Effector memory CD8-positive, alpha-beta T cell (primary cell): ENCODE measurements at regions not wholly inside any gene's neighbourhood (a gene's known extent, or its start where the extent isn't known, plus 50 kb on each side); places are given as distances from the start of the nearest gene placed in this dataset.
"Not testable (repeated sequence)": the region's sequence is repeated elsewhere in the genome, so short reads cannot be mapped to it uniquely, and the experiment has no call there.

Experiments
- ATAC-seq: fragments of 150-1000 bp; cut with Tn5 transposase; replicated peaks from 2 replicates; pipeline ENCODE4 v1.10.0; 2021; ENCODE audit warnings: mild to moderate bottlenecking, moderate library complexity
- DNase-seq, 3 experiments: peaks; one replicate each; pipeline ENCODE4 v3.0.0; 2021
- H3K27ac Mint-ChIP-seq, 2 donors: one replicate each; pipeline ENCODE4 v1.8.0; 2022; ENCODE audit warnings: mild to moderate bottlenecking in 2 of 2, mixed read lengths in 2 of 2, moderate library complexity in 2 of 2
- H3K27me3 Mint-ChIP-seq, 2 donors: one replicate each; pipeline ENCODE4 v1.8.0; 2022; ENCODE audit warnings: mixed read lengths in 2 of 2
- H3K36me3 Mint-ChIP-seq: one replicate; pipeline ENCODE4 v1.8.0; 2022; ENCODE audit warnings: mild to moderate bottlenecking, moderate library complexity, mixed read lengths; ENCODE audit not compliant: insufficient read depth
- H3K4me1 Mint-ChIP-seq, 2 donors: one replicate each; pipeline ENCODE4 v1.8.0; 2022; ENCODE audit warnings: low read depth in 2 of 2, mixed read lengths in 2 of 2
- H3K4me3 Mint-ChIP-seq, 2 donors: one replicate each; pipeline ENCODE4 v1.8.0; 2022; ENCODE audit warnings: mild to moderate bottlenecking in 2 of 2, mixed read lengths in 2 of 2, moderate library complexity in 2 of 2
- H3K9me3 Mint-ChIP-seq, 2 donors: one replicate each; pipeline ENCODE4 v1.8.0; 2022; ENCODE audit warnings: mixed read lengths in 2 of 2

DNA sequence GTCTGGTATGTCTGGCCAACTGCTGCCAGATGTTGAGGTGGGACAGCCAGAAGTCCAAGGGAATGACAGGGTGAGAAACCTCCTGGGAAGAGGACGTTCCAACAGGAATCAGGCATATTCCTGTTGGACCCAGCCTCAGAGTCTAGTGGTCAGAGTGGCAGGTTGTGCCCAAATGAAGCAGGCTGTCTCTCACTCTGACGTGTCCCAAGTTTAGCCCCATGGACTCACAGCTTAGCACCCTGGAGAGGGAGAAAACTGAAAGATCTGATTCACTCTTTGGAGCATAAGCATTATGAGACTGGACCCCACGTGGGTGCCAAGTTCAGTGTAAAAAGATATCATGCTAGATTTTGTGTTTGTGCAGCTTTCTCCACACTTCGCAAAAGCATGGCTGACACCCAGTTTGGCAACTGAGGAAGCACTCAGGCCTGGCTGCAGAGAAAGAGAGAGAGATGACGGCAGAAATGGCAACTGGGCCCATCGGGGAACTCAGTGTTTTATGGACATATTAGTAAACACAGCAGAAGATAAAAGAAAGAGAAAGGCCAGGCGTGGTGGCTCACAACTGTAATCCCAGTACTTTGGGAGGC, 88.2 kb upstream of the LMCD1 start:
- no peak for ATAC-seq
- DNase-seq, result no peak
- H3K4me3 Mint-ChIP-seq, result no peak overlapping the region
- no peaks in the 10 kb centered on the region for H3K9me3 Mint-ChIP-seq
- H3K4me1 Mint-ChIP-seq, result peaks cover 5 to 11% of the 10 kb centered on the region in 2 donors
- peak overlapping the region in 1 of 2 donors; percentile 10 for H3K27ac Mint-ChIP-seq
- H3K27me3 Mint-ChIP-seq, result no peaks in the 10 kb centered on the region
- no peaks in the 10 kb centered on the region for H3K36me3 Mint-ChIP-seq

DNA sequence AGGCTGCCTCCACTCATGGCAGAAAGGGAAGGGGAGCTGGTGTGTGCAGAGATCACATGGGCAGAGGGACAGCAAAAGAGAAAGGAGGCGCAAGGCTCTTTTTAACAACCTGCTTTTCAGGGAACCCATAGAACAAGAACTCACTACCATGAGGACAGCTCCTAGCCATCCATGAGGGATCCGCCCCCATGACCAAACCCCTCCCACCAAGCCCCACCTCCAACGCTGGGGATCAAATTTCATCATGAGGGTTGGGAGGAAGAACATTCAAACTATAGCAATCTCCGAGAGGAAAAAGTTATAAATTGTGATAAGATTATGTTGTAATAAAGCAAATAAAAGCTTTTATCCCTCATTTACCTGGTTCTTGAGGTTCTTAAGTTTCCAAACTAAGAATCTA, 84.7 kb upstream of the LMCD1 start:
- peaks cover 4 to 11% of the 10 kb centered on the region in 2 donors for H3K4me1 Mint-ChIP-seq
- peak overlapping the region; percentile 13 to 32 for H3K27ac Mint-ChIP-seq
- H3K27me3 Mint-ChIP-seq, result peaks cover 0 to 6% of the 10 kb centered on the region in 2 donors
- no peaks in the 10 kb centered on the region for H3K9me3 Mint-ChIP-seq
- peaks cover 2% of the 10 kb centered on the region for H3K36me3 Mint-ChIP-seq
- H3K4me3 Mint-ChIP-seq, result no peak overlapping the region
- ATAC-seq, result no peak
- no peak for DNase-seq

GRCh38 chr3:8420612-8421011, 81.0 kb upstream of the LMCD1 start:
- H3K27ac Mint-ChIP-seq, result no peak overlapping the region

DNA sequence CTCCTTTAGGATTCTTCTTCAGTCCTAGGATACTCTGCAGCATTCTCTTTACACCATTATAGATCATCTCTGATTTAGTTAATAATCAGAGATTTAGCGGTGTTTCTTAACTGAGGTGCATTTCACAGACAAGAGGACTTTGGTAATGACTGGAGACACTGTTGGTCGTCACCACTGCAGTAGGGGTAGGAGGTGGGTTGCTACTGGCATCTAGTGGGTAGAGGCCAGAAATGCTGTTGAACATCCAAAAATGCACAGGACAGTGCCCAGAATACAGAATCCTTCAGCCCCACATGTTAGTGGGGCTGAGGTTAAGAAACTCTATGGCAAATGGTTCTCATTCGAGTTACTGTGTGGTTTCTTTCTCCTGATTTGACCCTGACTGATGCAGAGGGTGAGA, 80.4 kb upstream of the LMCD1 start:
- H3K27ac Mint-ChIP-seq, result peak overlapping the region in 1 of 2 donors; percentile 44
- H3K4me1 Mint-ChIP-seq, result peaks cover 3 to 11% of the 10 kb centered on the region in 2 donors
- no peak for ATAC-seq
- no peaks in the 10 kb centered on the region for H3K9me3 Mint-ChIP-seq
- no peak for DNase-seq
- H3K4me3 Mint-ChIP-seq, result no peak overlapping the region
- H3K27me3 Mint-ChIP-seq, result peaks cover 0 to 6% of the 10 kb centered on the region in 2 donors
- H3K36me3 Mint-ChIP-seq, result peaks cover 2% of the 10 kb centered on the region

More at GRCh38 chr3:8420612-8421011, 81.0 kb upstream of the LMCD1 start:
- H3K36me3 Mint-ChIP-seq, result peaks cover 2% of the 10 kb centered on the region
- peaks cover 3 to 11% of the 10 kb centered on the region in 2 donors for H3K4me1 Mint-ChIP-seq
- no peak for ATAC-seq
- H3K9me3 Mint-ChIP-seq, result no peaks in the 10 kb centered on the region
- peaks cover 0 to 6% of the 10 kb centered on the region in 2 donors for H3K27me3 Mint-ChIP-seq
- no peak overlapping the region for H3K4me3 Mint-ChIP-seq
- no peak for DNase-seq

DNA sequence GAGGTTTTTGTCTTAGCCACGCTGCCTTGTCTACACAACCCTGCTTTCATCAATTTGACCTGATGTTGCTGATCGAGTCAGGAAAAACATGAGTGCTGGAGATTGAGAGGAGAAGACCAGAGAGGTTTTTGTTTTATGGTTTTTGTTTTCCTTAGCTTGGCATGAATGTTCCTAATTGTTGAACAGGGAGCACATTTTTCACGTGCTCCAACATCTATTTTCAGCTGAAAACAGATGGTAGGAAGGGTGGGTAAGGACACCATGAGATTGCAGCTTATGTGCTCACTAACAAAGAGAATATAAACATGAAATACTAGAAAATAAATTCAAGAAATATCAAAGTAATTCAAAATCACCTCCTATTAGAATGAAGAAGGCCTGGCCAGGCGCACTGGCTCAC, 79.9 kb upstream of the LMCD1 start:
- peaks cover 1 to 7% of the 10 kb centered on the region in 2 donors for H3K4me1 Mint-ChIP-seq
- DNase-seq (no peak), ATAC-seq (no peak)
- H3K27me3 Mint-ChIP-seq, result peaks cover 0 to 6% of the 10 kb centered on the region in 2 donors
- no peaks in the 10 kb centered on the region for H3K9me3 Mint-ChIP-seq
- H3K4me3 Mint-ChIP-seq, result no peak overlapping the region
- H3K27ac Mint-ChIP-seq, result peak overlapping the region in 1 of 2 donors; percentile 44
- H3K36me3 Mint-ChIP-seq, result peaks cover 2% of the 10 kb centered on the region

GRCh38 chr3:8423307-8423706, 78.3 kb upstream of the LMCD1 start:
- ATAC-seq (no peak), DNase-seq (no peak)
- Mint-ChIP-seq H3K4me3 (no peak overlapping the region), H3K27me3 (peaks cover 3 to 10% of the 10 kb centered on the region in 2 donors), H3K36me3 (peaks cover 2% of the 10 kb centered on the region), H3K27ac (no peak overlapping the region), H3K9me3 (no peaks in the 10 kb centered on the region), H3K4me1 (no peaks in the 10 kb centered on the region)

- no peak overlapping the region for H3K27ac Mint-ChIP-seq
- ATAC-seq (no peak), DNase-seq (no peak)
- H3K4me1 Mint-ChIP-seq, result no peaks in the 10 kb centered on the region
- no peaks in the 10 kb centered on the region for H3K9me3 Mint-ChIP-seq
- H3K4me3 Mint-ChIP-seq, result no peak overlapping the region
- H3K27me3 Mint-ChIP-seq, result peaks cover 12 to 20% of the 10 kb centered on the region in 2 donors
- peaks cover 2% of the 10 kb centered on the region for H3K36me3 Mint-ChIP-seq
Observed at GRCh38 chr3:8424281-8424680, 77.3 kb upstream of the LMCD1 start.

DNA sequence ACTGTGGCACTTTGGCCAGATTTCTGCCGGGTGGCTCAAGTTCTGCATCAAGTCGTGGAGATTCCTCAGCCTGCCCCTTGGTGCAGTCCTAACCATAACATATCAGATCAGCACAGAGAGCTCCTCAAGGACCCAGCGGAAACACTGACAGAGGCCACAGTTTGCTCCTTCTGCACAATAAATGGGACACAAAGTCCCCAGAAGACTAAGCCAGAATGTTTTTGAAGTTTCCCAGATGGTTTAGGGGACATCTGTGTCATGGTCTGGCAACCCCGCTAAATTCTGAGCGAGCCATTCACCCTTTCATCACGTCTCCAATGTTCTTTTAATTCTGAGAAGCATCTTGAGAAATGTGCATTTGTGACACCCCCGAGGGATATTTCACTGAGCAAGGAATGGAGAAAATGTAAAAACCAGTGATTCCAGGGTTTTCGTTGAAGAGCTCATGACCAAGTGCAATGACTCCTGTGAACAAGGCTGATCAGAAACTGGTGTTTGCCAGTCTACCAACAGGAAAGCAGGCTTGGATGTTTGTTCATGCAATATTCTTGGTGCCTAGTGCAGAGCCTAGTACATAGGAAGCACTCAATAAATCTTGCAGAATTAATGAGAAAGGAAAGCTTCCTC, 64.8 kb upstream of the LMCD1 start:
- no peak for DNase-seq
- peaks cover 0 to 17% of the 10 kb centered on the region in 2 donors for H3K27me3 Mint-ChIP-seq
- ATAC-seq, result no peak
- no peaks in the 10 kb centered on the region for H3K9me3 Mint-ChIP-seq
- no peak overlapping the region for H3K27ac Mint-ChIP-seq
- H3K36me3 Mint-ChIP-seq, result no peaks in the 10 kb centered on the region
- no peaks in the 10 kb centered on the region for H3K4me1 Mint-ChIP-seq
- H3K4me3 Mint-ChIP-seq, result no peak overlapping the region

DNA sequence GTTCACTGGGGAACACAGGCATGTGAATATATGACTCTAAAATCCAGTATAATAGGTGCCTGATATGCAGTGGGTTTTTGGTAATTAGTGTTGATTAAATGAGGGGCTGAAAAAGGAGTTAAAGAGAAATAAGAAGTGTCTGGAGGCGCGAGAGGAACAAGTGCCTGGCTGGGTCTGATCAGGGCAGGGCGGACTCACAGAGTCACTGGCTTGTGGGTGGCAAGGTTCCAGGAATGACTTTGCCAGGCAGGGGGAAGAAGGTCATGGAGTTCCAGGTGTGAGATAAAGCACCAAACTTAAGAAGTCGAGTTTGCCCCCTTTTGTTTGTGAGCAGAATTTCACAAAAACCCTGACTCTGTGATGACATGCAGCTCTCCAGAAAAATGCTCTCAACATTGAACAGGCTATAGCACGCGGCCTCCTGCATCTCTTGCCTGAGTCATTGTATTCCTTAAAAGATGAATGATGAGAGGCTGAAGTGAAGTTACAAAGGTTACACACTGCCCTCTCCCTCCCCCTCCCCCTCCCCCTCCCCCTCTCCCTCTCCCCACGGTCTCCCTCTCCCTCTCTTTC, 63.0 kb upstream of the LMCD1 start:
- no peak overlapping the region for H3K27ac Mint-ChIP-seq
- H3K4me1 Mint-ChIP-seq, result no peaks in the 10 kb centered on the region
- peaks cover 0 to 6% of the 10 kb centered on the region in 2 donors for H3K27me3 Mint-ChIP-seq
- H3K36me3 Mint-ChIP-seq, result no peaks in the 10 kb centered on the region
- H3K4me3 Mint-ChIP-seq, result no peak overlapping the region
- no peaks in the 10 kb centered on the region for H3K9me3 Mint-ChIP-seq
- ATAC-seq, result no peak
- DNase-seq, result no peak

DNA sequence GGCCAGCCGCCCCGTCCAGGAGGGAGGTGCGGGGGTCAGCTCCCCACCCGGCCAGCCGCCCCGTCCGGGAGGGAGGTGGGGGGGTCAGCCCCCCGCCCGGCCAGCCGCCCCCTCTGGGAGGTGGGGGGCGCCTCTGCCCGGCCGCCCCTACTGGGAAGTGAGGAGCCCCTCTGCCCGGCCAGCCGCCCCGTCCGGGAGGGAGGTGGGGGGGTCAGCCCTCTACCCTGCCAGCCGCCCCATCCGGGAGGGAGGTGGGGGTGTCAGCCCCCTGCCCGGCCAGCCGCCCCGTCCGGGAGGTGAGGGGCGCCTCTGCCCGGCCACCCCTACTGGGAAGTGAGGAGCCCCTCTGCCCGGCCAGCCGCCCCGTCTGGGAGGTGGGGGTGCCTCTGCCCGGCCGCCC, 61.5 kb upstream of the LMCD1 start:
- H3K36me3 Mint-ChIP-seq, H3K9me3 Mint-ChIP-seq, H3K4me1 Mint-ChIP-seq, DNase-seq, H3K4me3 Mint-ChIP-seq, H3K27me3 Mint-ChIP-seq, ATAC-seq, H3K27ac Mint-ChIP-seq: not testable (repeated sequence)

- no peak for ATAC-seq
- DNase-seq, result no peak
Observed at GRCh38 chr3:8441969-8442559, 59.6 kb upstream of the LMCD1 start.

GRCh38 chr3:8442993-8443650, 58.5 kb upstream of the LMCD1 start:
- no peak for DNase-seq
- ATAC-seq, result no peak
- no peak overlapping the region for H3K27ac Mint-ChIP-seq
- H3K4me1 Mint-ChIP-seq, result no peaks in the 10 kb centered on the region
- H3K9me3 Mint-ChIP-seq, result no peaks in the 10 kb centered on the region
- no peak overlapping the region for H3K4me3 Mint-ChIP-seq
- H3K27me3 Mint-ChIP-seq, result peaks cover 13 to 24% of the 10 kb centered on the region in 2 donors
- no peaks in the 10 kb centered on the region for H3K36me3 Mint-ChIP-seq

More at GRCh38 chr3:8441969-8442559, 59.6 kb upstream of the LMCD1 start:
- no peaks in the 10 kb centered on the region for H3K9me3 Mint-ChIP-seq
- no peak overlapping the region for H3K27ac Mint-ChIP-seq
- peaks cover 8 to 19% of the 10 kb centered on the region in 2 donors for H3K27me3 Mint-ChIP-seq
- H3K36me3 Mint-ChIP-seq, result no peaks in the 10 kb centered on the region
- no peaks in the 10 kb centered on the region for H3K4me1 Mint-ChIP-seq
- H3K4me3 Mint-ChIP-seq, result no peak overlapping the region
